Superior temporal gyrus (tissue), 1 donor: ENCODE measurements at regions not wholly inside any gene's neighbourhood (a gene's known extent, or its start where the extent isn't known, plus 50 kb on each side); places are given as distances from the start of the nearest gene placed in this dataset.
"Not testable (repeated sequence)": the region's sequence is repeated elsewhere in the genome, so short reads cannot be mapped to it uniquely, and the experiment has no call there.

Experiments used
- DNase-seq: peaks from one replicate; pipeline ENCODE4 v3.0.0-alpha.2; 2016; ENCODE audit errors: extremely low spot score

- DNase-seq = no peak
Measured at GRCh38 chr16:61181982-61182381, 854.3 kb downstream of the CDH8 start.

GRCh38 chr16:61179561-61179960 lies 856.7 kb downstream of the CDH8 start:
- no peak for DNase-seq

- DNase-seq = no peak
Measured at GRCh38 chr16:61165797-61166196, 870.4 kb downstream of the CDH8 start.

- no peak for DNase-seq
Measured at GRCh38 chr16:61150351-61150750, 885.9 kb downstream of the CDH8 start.

- DNase-seq = no peak
Measured at GRCh38 chr16:61149709-61150108, 886.5 kb downstream of the CDH8 start.

- no peak for DNase-seq
Measured at GRCh38 chr16:61148930-61149329, 887.3 kb downstream of the CDH8 start.

GRCh38 chr16:61146429-61146828 lies 889.8 kb downstream of the CDH8 start:
- DNase-seq = no peak

- no peak for DNase-seq
Measured at GRCh38 chr16:61131447-61131846, 904.8 kb downstream of the CDH8 start.

GRCh38 chr16:61128545-61129323 lies 907.5 kb downstream of the CDH8 start:
- DNase-seq = no peak

- DNase-seq = no peak
Measured at GRCh38 chr16:61105544-61105943, 930.7 kb downstream of the CDH8 start.

GRCh38 chr16:61098505-61098904 lies 937.7 kb downstream of the CDH8 start:
- no peak for DNase-seq

GRCh38 chr16:61091300-61091699 lies 944.9 kb downstream of the CDH8 start:
- DNase-seq = not testable (repeated sequence)

- DNase-seq = no peak
Measured at GRCh38 chr16:61083711-61084110, 952.5 kb downstream of the CDH8 start.

GRCh38 chr16:61074324-61074723 lies 961.9 kb downstream of the CDH8 start:
- DNase-seq = no peak

GRCh38 chr16:61057635-61058034 lies 978.6 kb downstream of the CDH8 start:
- no peak for DNase-seq

- no peak for DNase-seq
Measured at GRCh38 chr16:61050547-61050946, 985.7 kb downstream of the CDH8 start.

- no peak for DNase-seq
Measured at GRCh38 chr16:61045931-61046330, 990.3 kb downstream of the CDH8 start.

- no peak for DNase-seq
Measured at GRCh38 chr16:61042737-61043136, 993.5 kb downstream of the CDH8 start.

- DNase-seq = no peak
Measured at GRCh38 chr16:61030616-61031015, 1005.6 kb downstream of the CDH8 start.

- no peak for DNase-seq
Measured at GRCh38 chr16:61024180-61024900, 1011.9 kb downstream of the CDH8 start.

- DNase-seq = no peak
Measured at GRCh38 chr16:61014869-61015268, 1021.4 kb downstream of the CDH8 start.

- DNase-seq = no peak
Measured at GRCh38 chr16:61007694-61008093, 1028.5 kb downstream of the CDH8 start.

- DNase-seq = no peak
Measured at GRCh38 chr16:61005952-61006351, 1030.3 kb downstream of the CDH8 start.
